SK-N-SH (cell line): ENCODE measurements at regions not wholly inside any gene's neighbourhood (a gene's known extent, or its start where the extent isn't known, plus 50 kb on each side); places are given as distances from the start of the nearest gene placed in this dataset.
A peak's percentile ranks its signal among the peaks of the same experiment; 100 is the strongest.

Experiments used
- CTCF ChIA-PET: fragments of 300-600, 350-600 bp; formaldehyde crosslinking; extraction: SDS; loops from one replicate; lab custom pipeline; 2021; lab: Yijun Ruan, JAX
- POLR2A ChIA-PET: fragments of 350-600 bp; sonication (Branson Sonifier 250); formaldehyde crosslinking; extraction: SDS; loops from one replicate; lab custom pipeline; 2020; ENCODE audit warnings: antibody characterized with exemption, inconsistent platforms; lab: Yijun Ruan, JAX
- DNase-seq: peaks from one replicate; pipeline ENCODE4 v3.0.0; 2012
- H2AFZ ChIP-seq: fragments of 200-600 bp; sonication (generic); 2 replicates; pipeline ENCODE4 v1.8.1; 2016; ENCODE audit warnings: antibody characterized with exemption, mild to moderate bottlenecking, low read depth
- H3F3A ChIP-seq: fragments of 200-600 bp; sonication (generic); replicated peaks from 2 replicates; pipeline ENCODE3; 2016; ENCODE audit warnings: antibody characterized with exemption, mild to moderate bottlenecking; ENCODE audit not compliant: insufficient read depth
- H3K27ac ChIP-seq, 2 experiments: fragments of 200-500 bp in 1 of 2; fragments of 200-600 bp in 1 of 2; sonication (Bioruptor generic) in 1 of 2; sonication (generic), shearing (Covaris generic) in 1 of 2; 2 replicates each; pipeline versions ENCODE4 v1.5.1 to v1.6.1; 2014 to 2016; ENCODE audit warnings: low read depth in 2 of 2, inconsistent platforms in 1 of 2, low read length in 1 of 2, mild to moderate bottlenecking in 1 of 2, mixed read lengths in 1 of 2
- H3K27me3 ChIP-seq: fragments of 200-600 bp; sonication (generic), shearing (Covaris generic); 2 replicates; pipeline ENCODE4 v1.6.1; 2016; ENCODE audit warnings: mixed run types; ENCODE audit not compliant: insufficient read depth
- H3K36me3 ChIP-seq, 2 experiments: fragments of 200-500 bp in 1 of 2; fragments of 200-600 bp in 1 of 2; sonication (Bioruptor generic) in 1 of 2; sonication (generic) in 1 of 2; replicated peaks in 1 of 2; 2 replicates each; pipeline versions ENCODE3 to v1.5.1; 2014 to 2016; ENCODE audit warnings: low read length in 1 of 2, mild to moderate bottlenecking in 1 of 2; ENCODE audit not compliant: insufficient read depth in 2 of 2, control insufficient read depth in 1 of 2
- H3K4me1 ChIP-seq, 2 experiments: fragments of 200-500 bp in 1 of 2; fragments of 200-600 bp in 1 of 2; sonication (Bioruptor generic) in 1 of 2; sonication (generic), shearing (Covaris generic) in 1 of 2; 2 replicates each; pipeline versions ENCODE4 v1.5.1 to v1.6.1; 2014 to 2016; ENCODE audit warnings: low read depth in 1 of 2, low read length in 1 of 2, mixed run types in 1 of 2; ENCODE audit not compliant: insufficient read depth in 2 of 2, control insufficient read depth in 1 of 2
- H3K4me2 ChIP-seq: fragments of 200-600 bp; sonication (generic), shearing (Covaris generic); 2 replicates; pipeline ENCODE4 v1.6.1; 2017; ENCODE audit warnings: mixed run types
- H3K4me3 ChIP-seq, 2 experiments: fragments of 200-500 bp in 1 of 2; fragments of 200-600 bp in 1 of 2; sonication (Bioruptor generic) in 1 of 2; sonication (generic), shearing (Covaris generic) in 1 of 2; 2 replicates each; pipeline versions ENCODE4 v1.5.1 to v1.8.1; 2014 to 2016; ENCODE audit warnings: low read depth in 2 of 2, inconsistent platforms in 1 of 2, low read length in 1 of 2, mild to moderate bottlenecking in 1 of 2, mixed read lengths in 1 of 2, moderate library complexity in 1 of 2
- H3K79me2 ChIP-seq: fragments of 200-600 bp; sonication (generic); 2 replicates; pipeline ENCODE4 v1.8.1; 2017; ENCODE audit warnings: mild to moderate bottlenecking; ENCODE audit not compliant: insufficient read depth
- H3K9ac ChIP-seq: fragments of 200-600 bp; sonication (generic); 2 replicates; pipeline ENCODE4 v1.6.1; 2017; ENCODE audit warnings: mixed run types
- H3K9me2 ChIP-seq: fragments of 200-600 bp; sonication (generic); 2 replicates; pipeline ENCODE4 v1.6.1; 2017; ENCODE audit warnings: mixed run types
- H3K9me3 ChIP-seq: fragments of 200-600 bp; sonication (generic); 2 replicates; pipeline ENCODE4 v1.6.1; 2017; ENCODE audit warnings: mixed run types, mild to moderate bottlenecking, moderate library complexity
- H4K20me1 ChIP-seq: fragments of 200-600 bp; sonication (generic); 2 replicates; pipeline ENCODE4 v1.6.1; 2017; ENCODE audit warnings: mild to moderate bottlenecking, mixed run types; ENCODE audit not compliant: insufficient read depth
- EP300 ChIP-seq, 2 experiments: IDR thresholded peaks; 2 replicates each; pipeline versions ENCODE4 v1.4.0 to v1.6.1; 2012; ENCODE audit warnings: borderline replicate concordance in 1 of 2, low read depth in 1 of 2, low read length in 1 of 2
- FOSL2 ChIP-seq: IDR thresholded peaks from 2 replicates; pipeline ENCODE4 v1.4.0; 2012; ENCODE audit warnings: low read depth, mild to moderate bottlenecking, moderate library complexity, borderline replicate concordance
- FOXJ3 ChIP-seq: sonication (generic); formaldehyde crosslinking; IDR thresholded peaks from 2 replicates; pipeline ENCODE4 v1.5.1; 2020; ENCODE audit warnings: mild to moderate bottlenecking, missing genetic modification reagents
- GABPA ChIP-seq: IDR thresholded peaks from 2 replicates; pipeline ENCODE4 v1.4.0; 2012; ENCODE audit warnings: low read depth, mild to moderate bottlenecking
- MEF2A ChIP-seq: IDR thresholded peaks from 2 replicates; pipeline ENCODE4 v1.4.0; 2012; ENCODE audit warnings: low read depth, borderline replicate concordance
- MXI1 ChIP-seq: IDR thresholded peaks from 2 replicates; pipeline ENCODE4 v1.6.1; 2012; ENCODE audit warnings: mild to moderate bottlenecking, low read depth, low read length, improper control_type of control experiment
- NRF1 ChIP-seq: IDR thresholded peaks from 2 replicates; pipeline ENCODE4 v1.6.1; 2012; ENCODE audit warnings: low read depth, mild to moderate bottlenecking, low read length
- RCOR1 ChIP-seq: fragments of 150-350 bp; IDR thresholded peaks from 2 replicates; pipeline ENCODE4 v1.6.1; 2017; ENCODE audit warnings: antibody characterized with exemption, low read length
- RXRA ChIP-seq: IDR thresholded peaks from 2 replicates; pipeline ENCODE4 v1.4.0; 2012; ENCODE audit warnings: low read depth, mild to moderate bottlenecking, borderline replicate concordance
- SIN3A ChIP-seq: IDR thresholded peaks from 2 replicates; pipeline ENCODE4 v1.6.1; 2012; ENCODE audit warnings: low read depth, mild to moderate bottlenecking, low read length, moderate library complexity, borderline replicate concordance
- SMC3 ChIP-seq: IDR thresholded peaks from 2 replicates; pipeline ENCODE4 v1.6.1; 2012; ENCODE audit warnings: low read depth, low read length, improper control_type of control experiment
- TEAD4 ChIP-seq: IDR thresholded peaks from 2 replicates; pipeline ENCODE4 v1.4.0; 2012; ENCODE audit warnings: mild to moderate bottlenecking, borderline replicate concordance; ENCODE audit not compliant: insufficient read depth
- WGBS: methylation state at CpG from one replicate; pipeline ENCODE4 v1.1.6; 2017; ENCODE audit warnings: low lambda C conversion rate; 5-methylcytosine and 5-hydroxymethylcytosine counted together
- TF ChIP-seq, protein P1 (sequence below): fragments of 150-350 bp; IDR thresholded peaks from 2 replicates; pipeline ENCODE4 v1.6.1; 2016; ENCODE audit warnings: mild to moderate bottlenecking, low read depth, low read length
- TF ChIP-seq, protein P2 (sequence below): IDR thresholded peaks from 2 replicates; pipeline ENCODE4 v1.4.0; 2012; ENCODE audit warnings: low read depth, borderline replicate concordance
- TF ChIP-seq, protein P3 (sequence below): IDR thresholded peaks from 2 replicates; pipeline ENCODE4 v1.6.1; 2012; ENCODE audit warnings: mild to moderate bottlenecking, low read depth, low read length, moderate library complexity

DNA sequence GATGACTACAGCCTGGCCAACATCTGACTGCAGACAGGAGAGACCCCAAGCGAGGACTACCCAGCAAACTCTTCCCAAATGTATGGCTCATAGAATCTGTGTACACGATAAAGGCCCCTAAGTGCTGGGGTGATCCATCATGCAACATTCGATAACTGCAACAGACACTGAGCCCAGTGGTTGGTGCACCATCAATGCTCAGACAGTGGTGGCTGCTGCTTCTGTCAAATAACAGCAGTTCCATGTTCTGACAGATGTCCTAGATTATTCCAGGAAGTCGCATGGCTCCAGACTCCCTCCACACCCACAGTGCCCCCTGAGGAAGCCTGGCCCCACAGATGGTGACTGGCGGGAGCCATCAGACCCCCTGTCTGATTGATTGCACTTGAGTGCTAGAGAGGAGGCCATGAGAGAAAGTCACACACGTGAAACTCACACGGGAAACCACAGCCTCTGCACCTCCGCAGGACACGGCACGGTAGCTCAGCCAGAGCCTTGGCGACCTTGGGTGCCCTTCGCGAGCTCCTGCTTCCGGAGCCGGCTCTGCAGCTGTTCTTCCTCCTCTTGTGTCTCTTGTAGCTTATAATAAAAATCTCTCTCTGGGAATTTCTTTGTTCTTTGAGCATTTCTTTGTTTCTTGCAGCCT, 1155.9 kb downstream of the TBC1D22A start:
- ChIA-PET CTCF (interaction anchor here (0.6 kb wide), 1 partner anchor 167 kb away, joined by 3 read pairs; no protein-coding TSS in a partner anchor), POLR2A (no interaction called here)
- Histone ChIP-seq H3K9ac (no peak overlapping the region), H3K36me3 (no peaks in the 10 kb centered on the region), H3K9me2 (no peaks in the 10 kb centered on the region), H3K4me2 (no peak overlapping the region), H4K20me1 (no peaks in the 10 kb centered on the region), H3K27ac (no peak overlapping the region), H3K27me3 (no peaks in the 10 kb centered on the region), H2AFZ (no peak overlapping the region), H3F3A (no peaks in the 10 kb centered on the region), H3K4me1 (no peaks in the 10 kb centered on the region), H3K9me3 (no peaks in the 10 kb centered on the region), H3K79me2 (no peaks in the 10 kb centered on the region), H3K4me3 (no peak overlapping the region)
- TF ChIP-seq SMC3 (no peak), EP300 (IDR thresholded peaks at IDR 0.05; ENCODE audit: borderline replicate concordance in 1 of 2, low read depth in 1 of 2, low read length in 1 of 2) (no peak), FOSL2 (no peak), TEAD4 (no peak)
- no peak for DNase-seq
- 47% methylated on average over 8 of the region's 15 CpGs for WGBS

DNA sequence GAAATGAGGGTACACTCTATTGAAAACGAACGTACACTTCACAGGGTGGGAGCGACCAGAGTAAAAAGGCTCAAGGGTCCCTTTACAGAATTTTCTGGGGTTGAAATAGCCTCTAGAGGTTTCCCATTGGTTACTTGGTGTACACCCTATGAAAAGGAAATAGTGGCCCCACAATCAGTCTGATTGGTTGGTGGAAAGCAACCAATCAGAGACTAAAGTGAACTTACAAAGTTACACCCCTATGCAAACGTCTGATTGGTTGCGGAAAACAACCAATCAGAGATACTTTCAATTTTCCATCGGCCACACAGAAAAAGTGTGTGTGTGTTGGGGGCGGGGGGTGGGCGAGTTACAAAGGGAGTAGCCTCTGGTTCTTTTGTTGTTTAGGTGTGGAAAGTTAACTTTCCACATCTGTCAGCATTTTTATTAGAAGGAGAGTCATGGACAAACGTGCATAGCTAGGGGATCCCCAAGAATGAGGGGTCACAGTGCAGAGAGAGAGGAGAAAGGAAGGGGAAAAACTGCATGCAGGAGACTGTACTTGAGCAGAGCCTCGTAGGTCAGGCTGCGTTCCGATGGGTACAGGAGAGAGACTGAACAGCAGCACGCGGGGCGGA, 1152.1 kb downstream of the TBC1D22A start:
- 0 out of 4 replicates have a peak overlapping the region, but pooled peaks of 1 of the 2 experiments have one; percentile 12 for H3K4me3 ChIP-seq
- H2AFZ ChIP-seq: no peak overlapping the region
- no peak overlapping the region for H3K27ac ChIP-seq
- no peaks in the 10 kb centered on the region for H3K79me2 ChIP-seq
- H3K9me2 ChIP-seq: no peaks in the 10 kb centered on the region
- no peaks in the 10 kb centered on the region for H3K27me3 ChIP-seq
- WGBS: 26% methylated on average over 15 of the region's 15 CpGs
- ChIA-PET CTCF (no interaction called here), POLR2A (no interaction called here)
- H3K9me3 ChIP-seq: no peaks in the 10 kb centered on the region; the same call in 1 of the 2 replicates
- TF ChIP-seq, protein P1, sequence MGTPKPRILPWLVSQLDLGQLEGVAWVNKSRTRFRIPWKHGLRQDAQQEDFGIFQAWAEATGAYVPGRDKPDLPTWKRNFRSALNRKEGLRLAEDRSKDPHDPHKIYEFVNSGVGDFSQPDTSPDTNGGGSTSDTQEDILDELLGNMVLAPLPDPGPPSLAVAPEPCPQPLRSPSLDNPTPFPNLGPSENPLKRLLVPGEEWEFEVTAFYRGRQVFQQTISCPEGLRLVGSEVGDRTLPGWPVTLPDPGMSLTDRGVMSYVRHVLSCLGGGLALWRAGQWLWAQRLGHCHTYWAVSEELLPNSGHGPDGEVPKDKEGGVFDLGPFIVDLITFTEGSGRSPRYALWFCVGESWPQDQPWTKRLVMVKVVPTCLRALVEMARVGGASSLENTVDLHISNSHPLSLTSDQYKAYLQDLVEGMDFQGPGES: no peak
- no peak for TF ChIP-seq NRF1
- no peak overlapping the region; the same call in 1 of the 2 replicates for H3K4me2 ChIP-seq
- H3K4me1 ChIP-seq: no peaks in the 10 kb centered on the region
- H4K20me1 ChIP-seq: no peaks in the 10 kb centered on the region
- no peaks in the 10 kb centered on the region for H3F3A ChIP-seq
- DNase-seq: no peak
- no peaks in the 10 kb centered on the region for H3K36me3 ChIP-seq
- no peak overlapping the region for H3K9ac ChIP-seq

DNA sequence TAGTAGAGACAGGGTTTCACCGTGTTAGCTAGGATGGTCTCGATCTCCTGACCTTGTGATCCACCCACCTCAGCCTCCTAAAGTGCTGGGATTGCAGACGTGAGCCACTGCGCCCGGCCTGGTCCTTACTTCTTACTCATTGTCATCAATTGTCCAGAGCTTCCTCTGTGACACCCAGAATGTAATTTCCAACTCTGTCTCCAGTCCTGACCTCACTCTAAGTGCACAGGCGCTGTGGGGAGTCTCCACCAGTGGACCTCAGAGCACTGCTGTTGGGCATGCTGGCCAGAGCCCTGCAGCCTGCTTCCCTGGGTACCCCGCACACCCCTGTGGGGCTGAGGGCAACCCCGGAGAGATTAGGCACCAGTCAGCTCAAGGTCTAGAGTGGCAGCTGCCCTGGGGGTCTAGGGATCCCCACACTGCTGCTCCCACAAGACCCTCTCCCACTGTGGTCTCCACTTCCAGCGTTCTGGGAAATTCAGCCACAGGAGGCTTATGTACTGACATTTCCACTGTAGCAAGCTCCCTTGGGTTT, 1140.3 kb downstream of the TBC1D22A start:
- DNase-seq: no peak
- WGBS: 7% methylated on average over 8 of the region's 9 CpGs
- TF ChIP-seq MEF2A (no peak), FOXJ3 (CRISPR knock-in tag) (no peak), RXRA (no peak), EP300 (IDR thresholded peaks at IDR 0.05; ENCODE audit: borderline replicate concordance in 1 of 2, low read depth in 1 of 2, low read length in 1 of 2) (no peak), GABPA (no peak), MXI1 (no peak), RCOR1 (no peak), SIN3A (no peak)
- TF ChIP-seq, protein P2, sequence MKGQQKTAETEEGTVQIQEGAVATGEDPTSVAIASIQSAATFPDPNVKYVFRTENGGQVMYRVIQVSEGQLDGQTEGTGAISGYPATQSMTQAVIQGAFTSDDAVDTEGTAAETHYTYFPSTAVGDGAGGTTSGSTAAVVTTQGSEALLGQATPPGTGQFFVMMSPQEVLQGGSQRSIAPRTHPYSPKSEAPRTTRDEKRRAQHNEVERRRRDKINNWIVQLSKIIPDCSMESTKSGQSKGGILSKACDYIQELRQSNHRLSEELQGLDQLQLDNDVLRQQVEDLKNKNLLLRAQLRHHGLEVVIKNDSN: no peak
- TF ChIP-seq, protein P3, sequence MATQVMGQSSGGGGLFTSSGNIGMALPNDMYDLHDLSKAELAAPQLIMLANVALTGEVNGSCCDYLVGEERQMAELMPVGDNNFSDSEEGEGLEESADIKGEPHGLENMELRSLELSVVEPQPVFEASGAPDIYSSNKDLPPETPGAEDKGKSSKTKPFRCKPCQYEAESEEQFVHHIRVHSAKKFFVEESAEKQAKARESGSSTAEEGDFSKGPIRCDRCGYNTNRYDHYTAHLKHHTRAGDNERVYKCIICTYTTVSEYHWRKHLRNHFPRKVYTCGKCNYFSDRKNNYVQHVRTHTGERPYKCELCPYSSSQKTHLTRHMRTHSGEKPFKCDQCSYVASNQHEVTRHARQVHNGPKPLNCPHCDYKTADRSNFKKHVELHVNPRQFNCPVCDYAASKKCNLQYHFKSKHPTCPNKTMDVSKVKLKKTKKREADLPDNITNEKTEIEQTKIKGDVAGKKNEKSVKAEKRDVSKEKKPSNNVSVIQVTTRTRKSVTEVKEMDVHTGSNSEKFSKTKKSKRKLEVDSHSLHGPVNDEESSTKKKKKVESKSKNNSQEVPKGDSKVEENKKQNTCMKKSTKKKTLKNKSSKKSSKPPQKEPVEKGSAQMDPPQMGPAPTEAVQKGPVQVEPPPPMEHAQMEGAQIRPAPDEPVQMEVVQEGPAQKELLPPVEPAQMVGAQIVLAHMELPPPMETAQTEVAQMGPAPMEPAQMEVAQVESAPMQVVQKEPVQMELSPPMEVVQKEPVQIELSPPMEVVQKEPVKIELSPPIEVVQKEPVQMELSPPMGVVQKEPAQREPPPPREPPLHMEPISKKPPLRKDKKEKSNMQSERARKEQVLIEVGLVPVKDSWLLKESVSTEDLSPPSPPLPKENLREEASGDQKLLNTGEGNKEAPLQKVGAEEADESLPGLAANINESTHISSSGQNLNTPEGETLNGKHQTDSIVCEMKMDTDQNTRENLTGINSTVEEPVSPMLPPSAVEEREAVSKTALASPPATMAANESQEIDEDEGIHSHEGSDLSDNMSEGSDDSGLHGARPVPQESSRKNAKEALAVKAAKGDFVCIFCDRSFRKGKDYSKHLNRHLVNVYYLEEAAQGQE: no peak

More for the DNA sequence above, 1140.3 kb downstream of the TBC1D22A start:
- H3K79me2 ChIP-seq: no peaks in the 10 kb centered on the region
- H3K9ac ChIP-seq: no peak overlapping the region
- H3K9me3 ChIP-seq: no peaks in the 10 kb centered on the region
- H3K27me3 ChIP-seq: no peaks in the 10 kb centered on the region
- H3F3A ChIP-seq: no peaks in the 10 kb centered on the region
- no peaks in the 10 kb centered on the region for H3K9me2 ChIP-seq
- POLR2A ChIA-PET: no interaction called here
- H3K4me2 ChIP-seq: no peak overlapping the region
- H3K36me3 ChIP-seq: no peaks in the 10 kb centered on the region
- H4K20me1 ChIP-seq: no peaks in the 10 kb centered on the region
- no peak overlapping the region for H3K27ac ChIP-seq
- CTCF ChIA-PET: no interaction called here
- H3K4me3 ChIP-seq: no peak overlapping the region
- no peaks in the 10 kb centered on the region for H3K4me1 ChIP-seq
- no peak overlapping the region for H2AFZ ChIP-seq
